ENCODE measurements at regions not wholly inside any gene's neighbourhood (a gene's known extent, or its start where the extent isn't known, plus 50 kb on each side); places are given as distances from the start of the nearest gene placed in this dataset.
A peak's percentile ranks its signal among the peaks of the same experiment; 100 is the strongest.

DNA sequence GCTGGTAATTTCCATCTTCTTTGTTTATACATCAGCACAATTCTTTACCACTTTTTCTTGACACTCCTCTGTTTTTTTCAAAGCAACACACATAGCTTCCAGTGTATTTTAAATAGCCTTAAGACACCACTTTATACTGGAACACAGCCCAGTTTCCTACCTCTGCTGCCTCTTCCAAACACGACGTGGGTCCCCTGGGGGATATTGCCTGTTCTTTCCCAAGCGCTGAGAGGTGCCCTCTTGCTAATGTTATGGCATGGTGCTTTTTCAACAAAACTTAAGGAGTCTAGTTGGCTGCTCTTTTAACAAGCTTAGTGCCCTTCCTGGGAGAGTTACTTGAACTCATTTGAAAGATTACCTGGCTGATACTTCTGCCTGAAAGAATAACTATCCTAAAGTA lies 112.7 kb downstream of the OLFM4 start:
- Histone ChIP-seq H4K20me1 (no peaks in the 10 kb centered on the region), H3K27ac (no peak overlapping the region), H3K4me2 (no peak overlapping the region), H3K36me3 (no peaks in the 10 kb centered on the region), H3K27me3 (no peaks in the 10 kb centered on the region), H3K9ac (no peak overlapping the region), H3K4me1 (peaks cover 0 to 16% (median 3%) of the 10 kb centered on the region in 10 experiments; a peak in 8 of 20 replicates), H3K9me3 (replicated peaks in 1 of 11) (no peaks in the 10 kb centered on the region), H3K4me3 (no peak overlapping the region)
- no peak for TF ChIP-seq Cebpa-rat (IDR thresholded peaks at IDR 0.05)

GRCh38 chr13:53142306-53142705 lies 113.7 kb downstream of the OLFM4 start:
- Histone ChIP-seq H3K9me3 (replicated peaks in 1 of 11) (no peaks in the 10 kb centered on the region), H4K20me1 (no peaks in the 10 kb centered on the region), H3K4me2 (no peak overlapping the region), H3K27ac (no peak overlapping the region), H3K27me3 (no peaks in the 10 kb centered on the region), H3K4me1 (peaks cover 0 to 16% (median 3%) of the 10 kb centered on the region in 10 experiments; a peak in 8 of 20 replicates), H3K36me3 (no peaks in the 10 kb centered on the region), H3K9ac (no peak overlapping the region), H3K4me3 (no peak overlapping the region)
- no peak for TF ChIP-seq Cebpa-rat (IDR thresholded peaks at IDR 0.05)

GRCh38 chr13:53143757-53144339 lies 115.2 kb downstream of the OLFM4 start:
- Histone ChIP-seq H3K27ac (no peak overlapping the region), H3K9ac (no peak overlapping the region), H3K4me2 (no peak overlapping the region), H3K4me3 (no peak overlapping the region), H3K36me3 (no peaks in the 10 kb centered on the region), H3K9me3 (replicated peaks in 1 of 11) (no peaks in the 10 kb centered on the region), H4K20me1 (no peaks in the 10 kb centered on the region), H3K4me1 (peaks cover 0 to 16% (median 3%) of the 10 kb centered on the region in 10 experiments; a peak in 8 of 20 replicates), H3K27me3 (no peaks in the 10 kb centered on the region)
- peak; percentile 53 to 97 (median 91); a peak in 19 of 22 replicates for TF ChIP-seq Cebpa-rat (IDR thresholded peaks at IDR 0.05)

DNA sequence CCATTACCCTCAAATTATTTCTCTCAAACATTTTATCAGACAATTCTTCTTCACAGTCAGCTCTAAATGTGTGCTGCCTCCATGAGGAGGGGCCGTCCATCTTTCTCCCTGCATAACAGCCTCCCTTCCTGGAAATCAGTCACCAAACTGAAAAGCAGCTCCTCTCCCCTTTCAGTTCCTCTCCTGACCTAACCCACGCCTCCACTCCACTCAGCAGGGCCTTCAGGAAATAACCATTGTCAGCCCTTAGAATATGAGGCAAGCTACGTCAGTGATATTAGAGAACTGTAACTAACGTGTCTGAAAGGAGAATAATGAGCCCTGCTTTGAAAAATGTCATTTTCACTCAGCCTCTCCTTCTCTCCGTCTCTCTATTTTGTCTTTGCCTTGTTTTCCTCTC lies 116.2 kb downstream of the OLFM4 start:
- H3K36me3 ChIP-seq = no peaks in the 10 kb centered on the region
- no peak overlapping the region for H3K9ac ChIP-seq
- H3K9me3 ChIP-seq (replicated peaks in 1 of 11) = no peaks in the 10 kb centered on the region
- H3K4me2 ChIP-seq = peak overlapping the region in 5 of 11 experiments; percentile 15 to 65 (median 46); a peak in 9 of 22 replicates
- no peaks in the 10 kb centered on the region for H4K20me1 ChIP-seq
- H3K27me3 ChIP-seq = no peaks in the 10 kb centered on the region
- H3K4me1 ChIP-seq = peaks cover 0 to 16% (median 3%) of the 10 kb centered on the region in 10 experiments; a peak in 8 of 20 replicates
- no peak overlapping the region for H3K4me3 ChIP-seq
- no peak for TF ChIP-seq Cebpa-rat (IDR thresholded peaks at IDR 0.05)
- H3K27ac ChIP-seq = peak overlapping the region in 2 of 11 experiments; percentile 13 to 40; a peak in 5 of 22 replicates

GRCh38 chr13:53150568-53150967 lies 122.0 kb downstream of the OLFM4 start:
- H3K9me3 ChIP-seq (replicated peaks in 1 of 11) = no peaks in the 10 kb centered on the region
- H4K20me1 ChIP-seq = no peaks in the 10 kb centered on the region
- no peaks in the 10 kb centered on the region for H3K36me3 ChIP-seq
- peaks cover under 1 to 18% (median 13%) of the 10 kb centered on the region in 10 experiments; a peak in 19 of 20 replicates for H3K4me1 ChIP-seq
- no peak for TF ChIP-seq Cebpa-rat (IDR thresholded peaks at IDR 0.05)
- H3K4me3 ChIP-seq = no peak overlapping the region
- no peaks in the 10 kb centered on the region for H3K27me3 ChIP-seq
- no peak overlapping the region for H3K27ac ChIP-seq
- no peak overlapping the region for H3K4me2 ChIP-seq
- H3K9ac ChIP-seq = no peak overlapping the region

GRCh38 chr13:53151336-53152056 lies 122.9 kb downstream of the OLFM4 start:
- Histone ChIP-seq H3K36me3 (no peaks in the 10 kb centered on the region), H3K27me3 (no peaks in the 10 kb centered on the region), H3K27ac (no peak overlapping the region), H3K9ac (no peak overlapping the region), H3K4me2 (peak overlapping the region in 7 of 11 experiments; percentile 45 to 68 (median 59); a peak in 12 of 22 replicates), H3K4me3 (no peak overlapping the region), H3K9me3 (replicated peaks in 1 of 11) (peaks cover 0 to 2% (median under 1%) of the 10 kb centered on the region in 11 experiments; a peak in 5 of 22 replicates), H3K4me1 (peaks cover 0 to 18% (median 13%) of the 10 kb centered on the region in 10 experiments; a peak in 15 of 20 replicates), H4K20me1 (no peaks in the 10 kb centered on the region)
- TF ChIP-seq Cebpa-rat (IDR thresholded peaks at IDR 0.05) = no peak

DNA sequence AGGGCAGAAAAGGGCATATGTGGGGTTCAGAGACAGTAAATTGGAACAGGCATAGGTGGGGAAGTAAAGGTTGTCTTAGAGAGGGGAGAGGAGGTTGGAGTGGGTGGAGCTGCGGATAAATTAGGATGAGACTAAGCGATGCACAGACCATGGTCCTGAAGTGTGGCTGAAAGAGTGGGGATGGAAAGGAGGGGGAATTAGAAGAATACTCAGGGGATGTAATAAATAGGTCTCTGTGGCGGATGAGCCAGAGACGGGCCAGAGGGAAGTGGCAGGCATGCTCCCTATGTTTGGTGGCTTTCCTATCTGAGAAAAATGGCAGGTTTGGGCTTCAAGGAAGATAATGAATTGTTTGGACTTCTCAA lies 123.4 kb downstream of the OLFM4 start:
- no peaks in the 10 kb centered on the region for H3K36me3 ChIP-seq
- no peaks in the 10 kb centered on the region for H3K27me3 ChIP-seq
- H3K4me1 ChIP-seq = peaks cover 0 to 18% (median 13%) of the 10 kb centered on the region in 10 experiments; a peak in 15 of 20 replicates
- no peak overlapping the region for H3K4me3 ChIP-seq
- no peak overlapping the region for H3K27ac ChIP-seq
- no peaks in the 10 kb centered on the region for H4K20me1 ChIP-seq
- no peak for TF ChIP-seq Cebpa-rat (IDR thresholded peaks at IDR 0.05)
- peak overlapping the region in 8 of 11 experiments; percentile 29 to 68 (median 56); a peak in 15 of 22 replicates for H3K4me2 ChIP-seq
- peaks cover 4 to 7% (median 6%) of the 10 kb centered on the region in 11 experiments for H3K9me3 ChIP-seq (replicated peaks in 1 of 11)
- H3K9ac ChIP-seq = no peak overlapping the region

DNA sequence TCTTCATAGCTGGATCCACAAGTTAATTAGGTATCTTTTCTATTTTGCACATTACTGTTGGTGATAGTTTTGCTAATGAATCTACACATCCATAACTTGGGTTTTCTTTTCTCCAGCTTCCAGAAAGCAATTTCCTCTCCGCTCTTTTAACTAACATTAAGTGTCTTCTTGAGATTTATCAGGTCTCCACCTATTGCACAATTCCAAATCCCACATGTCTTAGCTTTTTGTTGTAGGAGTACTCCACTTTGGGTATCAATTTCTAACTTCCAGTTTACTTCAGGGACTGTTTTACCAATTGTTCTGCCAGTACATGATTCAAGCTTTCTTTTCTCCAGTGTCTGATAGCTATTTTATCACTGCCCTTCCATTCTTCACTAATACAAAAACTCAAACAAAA lies 129.6 kb downstream of the OLFM4 start:
- no peak overlapping the region for H3K27ac ChIP-seq
- no peak overlapping the region for H3K9ac ChIP-seq
- TF ChIP-seq Cebpa-rat (IDR thresholded peaks at IDR 0.05) = no peak
- no peak overlapping the region for H3K4me3 ChIP-seq
- no peak overlapping the region for H3K4me2 ChIP-seq
- H3K9me3 ChIP-seq (replicated peaks in 1 of 11) = peaks cover 16 to 25% (median 19%) of the 10 kb centered on the region in 11 experiments
- no peaks in the 10 kb centered on the region for H3K27me3 ChIP-seq
- H4K20me1 ChIP-seq = no peaks in the 10 kb centered on the region
- no peaks in the 10 kb centered on the region for H3K36me3 ChIP-seq
- H3K4me1 ChIP-seq = no peaks in the 10 kb centered on the region

GRCh38 chr13:53159431-53159830 lies 130.8 kb downstream of the OLFM4 start:
- no peak for TF ChIP-seq Cebpa-rat (IDR thresholded peaks at IDR 0.05)

More at GRCh38 chr13:53159431-53159830, 130.8 kb downstream of the OLFM4 start:
- H3K4me3 ChIP-seq = no peak overlapping the region
- no peaks in the 10 kb centered on the region; a peak in 1 of 20 replicates for H3K4me1 ChIP-seq
- no peaks in the 10 kb centered on the region for H3K36me3 ChIP-seq
- no peak overlapping the region for H3K4me2 ChIP-seq
- H4K20me1 ChIP-seq = no peaks in the 10 kb centered on the region
- H3K9ac ChIP-seq = no peak overlapping the region
- H3K9me3 ChIP-seq (replicated peaks in 1 of 11) = peaks cover 16 to 37% (median 20%) of the 10 kb centered on the region in 11 experiments
- no peaks in the 10 kb centered on the region for H3K27me3 ChIP-seq
- H3K27ac ChIP-seq = no peak overlapping the region

Data from BLaER1 treated with 17β-estradiol and CSF1 and Interleukin-3, amounts not matched to agents 10 nM and 100 nM (cell line).